Neural progenitor cell (in vitro differentiated cells): ENCODE measurements at regions not wholly inside any gene's neighbourhood (a gene's known extent, or its start where the extent isn't known, plus 50 kb on each side); places are given as distances from the start of the nearest gene placed in this dataset.

Experiments
- CTCF ChIP-seq: fragments of 200-600 bp; sonication (generic); IDR thresholded peaks from 2 replicates; pipeline ENCODE4 v1.5.1; 2017; ENCODE audit warnings: antibody characterized with exemption, mild to moderate bottlenecking
- EZH2 ChIP-seq: fragments of 200-600 bp; sonication (generic); IDR thresholded peaks from 2 replicates; pipeline ENCODE4 v1.6.1; 2017; ENCODE audit warnings: antibody characterized with exemption, mild to moderate bottlenecking, moderate library complexity

DNA sequence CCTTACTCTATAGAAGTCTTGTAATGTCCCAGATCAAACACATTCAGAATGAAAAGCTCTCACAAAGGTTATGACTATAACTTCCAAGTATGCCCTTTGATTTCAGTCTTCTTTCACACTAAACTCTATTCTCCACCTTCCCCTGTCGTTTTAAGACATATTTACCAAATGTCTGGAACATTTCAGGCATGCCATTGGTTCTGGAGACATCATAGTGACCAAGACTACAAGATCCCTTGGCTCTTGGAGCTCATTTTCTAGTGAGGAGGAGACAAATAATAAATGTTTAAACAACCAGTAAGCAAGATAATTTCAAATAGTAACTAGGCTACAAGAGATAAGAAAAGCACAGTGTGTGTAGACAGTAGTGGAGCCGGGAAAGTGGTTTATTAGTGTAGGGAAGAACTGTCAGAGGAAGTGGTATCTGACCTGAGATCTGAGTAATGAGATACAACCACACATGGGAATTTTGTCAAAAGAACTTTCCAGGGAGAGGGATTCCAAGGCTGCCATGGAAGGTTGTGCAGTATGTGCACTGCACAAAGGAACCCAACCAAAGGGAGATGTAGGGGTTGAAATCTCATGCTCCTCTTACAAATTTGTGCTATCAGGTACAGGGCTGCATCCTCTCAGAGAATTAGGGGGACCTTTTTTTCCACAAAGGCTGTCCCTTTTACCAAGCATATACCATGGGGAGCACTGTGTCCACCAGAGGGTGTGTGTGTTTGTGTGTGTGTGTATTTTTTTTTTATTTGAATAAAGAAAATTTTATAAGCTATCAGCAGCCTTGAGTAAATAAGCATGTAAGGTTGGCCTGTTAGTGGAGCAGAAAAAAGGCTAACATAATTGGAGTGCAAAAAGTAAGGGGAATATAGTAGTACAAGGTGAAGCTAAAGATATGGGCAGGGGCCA is 1279.1 kb upstream of the WWC1 start:
- TF ChIP-seq CTCF = no peak
- no peak for TF ChIP-seq EZH2
